Amniotic epithelial cell (primary cell): ENCODE measurements at regions not wholly inside any gene's neighbourhood (a gene's known extent, or its start where the extent isn't known, plus 50 kb on each side); places are given as distances from the start of the nearest gene placed in this dataset.

Experiments
- DNase-seq: peaks from one replicate; pipeline ENCODE4 v3.0.0-alpha.2; 2010; ENCODE audit warnings: low read depth

- no peak for DNase-seq
These were observed 498.3 kb upstream of the EEF2KMT start for GRCh38 chr16:5595849-5596248.

GRCh38 chr16:5590416-5590815 lies 492.8 kb upstream of the EEF2KMT start:
- no peak for DNase-seq

DNA sequence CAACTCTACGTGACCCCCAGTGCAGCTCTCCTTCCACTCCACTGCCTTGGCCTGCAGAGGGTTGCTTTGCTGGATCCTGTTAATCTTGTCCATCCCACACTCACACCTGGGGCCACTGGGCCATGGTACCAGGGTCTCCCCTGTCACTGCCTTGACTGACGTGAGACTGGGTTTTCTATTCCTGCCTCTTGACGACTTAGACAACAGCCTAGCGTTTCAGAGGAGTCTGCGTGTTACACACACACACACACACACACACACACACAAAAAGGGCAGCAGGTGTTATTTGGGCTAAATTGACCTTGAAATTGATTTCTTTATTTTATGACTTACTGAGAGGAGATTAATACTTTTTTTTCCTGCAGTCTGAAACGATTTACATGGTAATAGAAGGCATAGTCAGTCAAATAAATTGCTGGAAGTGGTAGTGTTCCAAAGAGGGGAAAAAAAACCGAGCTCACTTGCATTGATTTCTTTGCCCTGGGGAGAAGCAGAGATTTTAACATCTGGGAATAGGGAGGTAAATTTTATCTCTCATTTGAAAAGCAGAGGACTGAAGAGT lies 492.3 kb upstream of the EEF2KMT start:
- DNase-seq: no peak

DNA sequence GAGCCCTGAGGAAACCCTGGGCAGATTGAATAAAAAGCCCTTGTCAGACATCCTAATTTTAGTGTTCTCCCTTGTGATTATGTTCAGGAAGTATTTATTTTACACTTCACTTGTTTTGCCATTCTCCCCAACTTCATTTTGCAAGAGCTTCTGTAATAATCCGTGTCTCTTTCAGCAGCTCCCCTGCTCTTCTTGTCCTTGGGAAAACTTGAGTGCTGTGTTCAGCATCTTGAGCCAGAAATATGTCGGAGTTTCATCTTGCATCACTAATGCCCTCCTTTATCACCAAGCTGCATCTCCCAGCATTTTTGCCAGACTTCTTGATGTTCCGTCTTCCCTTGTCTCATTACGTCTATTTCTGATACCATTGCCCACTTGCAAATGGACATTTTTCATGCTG lies 486.5 kb upstream of the EEF2KMT start:
- DNase-seq: no peak

DNA sequence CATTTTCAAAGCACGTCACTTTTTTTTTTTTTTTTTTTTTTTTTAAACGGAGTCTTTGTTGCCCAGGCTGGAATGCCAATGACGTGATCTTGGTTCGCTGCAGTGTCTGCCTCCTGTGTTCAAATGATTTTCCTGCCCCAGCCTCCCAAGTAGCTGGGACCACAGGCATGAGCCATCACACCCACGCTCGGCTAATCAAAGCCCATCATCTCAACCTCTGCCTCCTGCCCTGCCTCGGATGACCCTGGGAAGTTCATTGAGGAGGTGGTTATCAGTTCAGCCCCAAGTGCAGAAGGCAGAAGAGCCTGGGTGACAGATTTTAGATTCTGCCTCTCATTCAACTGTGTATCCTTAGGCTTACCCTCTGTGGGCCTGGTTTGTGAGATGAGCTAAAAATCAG lies 484.9 kb upstream of the EEF2KMT start:
- DNase-seq: no peak

GRCh38 chr16:5581908-5582307 lies 484.3 kb upstream of the EEF2KMT start:
- DNase-seq: no peak

DNA sequence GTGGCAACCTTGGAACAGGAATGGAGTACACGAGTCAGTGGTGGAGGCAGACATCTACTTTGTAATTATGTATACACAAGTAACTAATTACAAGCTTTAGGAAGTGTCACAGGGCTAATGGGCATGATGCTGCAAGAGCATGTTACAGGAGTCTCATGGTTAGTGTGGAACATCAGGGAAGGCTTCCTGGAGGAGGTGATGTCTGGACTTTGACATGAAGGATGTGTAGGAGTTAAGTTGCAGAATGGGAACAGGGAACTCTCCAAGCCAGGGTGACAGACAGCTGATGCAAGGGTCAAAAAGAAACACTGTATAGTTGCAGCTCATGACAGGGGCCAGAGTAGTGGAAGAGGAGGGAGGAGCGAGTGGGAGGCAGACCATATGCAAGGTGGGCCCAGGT lies 483.8 kb upstream of the EEF2KMT start:
- DNase-seq: no peak

- no peak for DNase-seq
These were observed 483.2 kb upstream of the EEF2KMT start for GRCh38 chr16:5580772-5581171.

DNA sequence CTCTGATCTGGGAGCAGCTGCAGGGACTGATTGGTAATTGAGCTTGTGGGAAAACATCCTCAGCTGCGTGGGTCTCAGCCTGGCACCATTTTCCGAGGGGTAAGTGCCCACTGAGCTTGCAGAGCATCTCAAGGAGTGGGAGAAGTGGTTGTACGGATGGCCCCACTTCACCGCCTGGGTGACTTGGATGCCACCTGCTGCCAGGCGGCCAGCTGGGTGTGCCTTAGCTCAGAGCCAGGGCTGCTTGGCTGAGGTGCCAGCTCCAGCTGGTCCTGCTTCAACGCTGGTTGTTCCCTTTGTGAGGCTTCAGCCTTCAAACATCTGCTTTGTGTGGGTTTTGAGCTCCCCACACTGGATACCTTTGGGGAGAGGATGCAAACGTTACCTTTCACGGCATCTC lies 482.7 kb upstream of the EEF2KMT start:
- DNase-seq: no peak

- no peak for DNase-seq
These were observed 481.4 kb upstream of the EEF2KMT start for GRCh38 chr16:5578980-5579379.

DNA sequence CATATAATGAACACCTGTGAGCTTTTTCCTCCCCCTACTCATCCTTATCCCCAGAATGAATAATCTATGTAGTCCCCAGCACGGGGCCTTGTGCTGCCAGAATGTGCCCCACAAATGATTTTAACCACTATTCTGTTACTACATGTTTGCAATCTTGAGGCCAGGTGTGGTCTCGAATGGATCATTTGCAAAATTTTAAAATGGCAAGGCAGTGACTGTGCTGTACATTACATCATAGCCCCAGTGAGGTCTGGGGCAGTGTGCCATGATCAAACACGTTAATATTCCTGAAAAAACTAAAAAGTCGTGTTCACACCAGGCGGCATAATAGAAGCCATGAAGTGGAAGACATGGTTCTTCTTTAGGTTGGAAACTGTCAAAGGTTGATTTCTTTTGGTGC lies 479.9 kb upstream of the EEF2KMT start:
- no peak for DNase-seq

- DNase-seq: no peak
These were observed 478.2 kb upstream of the EEF2KMT start for GRCh38 chr16:5575646-5576245.

- DNase-seq: no peak
These were observed 477.5 kb upstream of the EEF2KMT start for GRCh38 chr16:5575121-5575520.

DNA sequence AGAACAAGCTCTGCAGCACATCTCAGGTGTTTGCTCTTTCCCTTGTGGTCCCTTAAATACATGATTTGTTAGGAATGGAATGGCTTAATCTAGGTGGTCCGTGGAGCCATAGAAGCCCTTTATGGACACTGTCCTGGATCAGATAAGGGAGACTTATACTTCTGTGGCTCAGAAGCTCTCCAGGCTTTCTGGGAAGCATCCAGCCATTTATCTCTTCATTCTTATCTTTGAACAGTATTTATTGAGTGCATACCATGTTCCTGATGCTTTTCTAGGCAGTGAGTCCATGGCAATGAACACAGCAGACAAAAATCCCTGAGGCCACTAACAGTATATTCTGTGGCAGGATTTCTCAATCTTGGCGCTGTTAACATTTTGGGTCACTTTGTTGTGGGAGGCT lies 474.5 kb upstream of the EEF2KMT start:
- DNase-seq: no peak

- DNase-seq: no peak
These were observed 473.9 kb upstream of the EEF2KMT start for GRCh38 chr16:5571446-5571845.

DNA sequence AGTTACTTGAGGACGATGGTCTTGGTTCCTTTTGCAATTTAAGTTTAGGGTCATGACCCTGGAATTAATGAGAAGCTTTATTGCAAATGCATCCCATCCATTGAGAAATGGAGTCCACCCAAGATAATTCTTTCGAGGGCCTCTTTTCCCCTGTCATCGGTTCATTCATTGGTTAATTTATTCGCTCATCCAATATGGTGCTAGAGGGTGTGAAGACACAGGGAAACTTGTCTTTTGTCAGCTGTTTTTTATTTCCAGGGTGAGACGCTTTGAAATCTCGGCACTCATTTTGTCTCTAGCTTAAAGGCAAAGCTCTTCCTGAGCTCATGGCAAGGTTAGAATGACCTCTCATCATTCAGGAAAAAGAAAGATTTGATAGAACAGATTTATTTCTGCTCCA lies 464.2 kb upstream of the EEF2KMT start:
- DNase-seq: no peak

DNA sequence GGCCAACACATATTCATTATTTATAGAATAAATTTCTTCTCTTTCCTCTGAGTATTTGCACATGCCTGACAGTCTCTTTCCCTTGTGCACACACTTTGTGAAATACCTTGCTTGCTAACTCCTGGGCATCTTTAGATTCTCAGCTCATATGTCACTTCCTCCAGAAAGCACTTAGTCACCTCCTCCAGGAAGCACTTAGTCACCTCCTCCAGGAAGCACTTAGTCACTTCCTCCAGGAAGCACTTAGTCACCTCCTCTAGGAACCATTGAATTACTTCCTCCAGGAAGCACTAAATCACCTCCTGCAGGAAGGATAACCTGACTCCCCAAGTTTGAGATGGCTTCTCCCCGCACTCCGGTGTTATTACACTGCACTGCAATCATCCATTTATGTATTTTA lies 462.5 kb upstream of the EEF2KMT start:
- DNase-seq: no peak

- DNase-seq: no peak
These were observed 460.4 kb upstream of the EEF2KMT start for GRCh38 chr16:5557966-5558365.

- no peak for DNase-seq
These were observed 459.9 kb upstream of the EEF2KMT start for GRCh38 chr16:5557448-5557847.

GRCh38 chr16:5556158-5556810 lies 458.7 kb upstream of the EEF2KMT start:
- DNase-seq: no peak

GRCh38 chr16:5551909-5552308 lies 454.3 kb upstream of the EEF2KMT start:
- DNase-seq: no peak

DNA sequence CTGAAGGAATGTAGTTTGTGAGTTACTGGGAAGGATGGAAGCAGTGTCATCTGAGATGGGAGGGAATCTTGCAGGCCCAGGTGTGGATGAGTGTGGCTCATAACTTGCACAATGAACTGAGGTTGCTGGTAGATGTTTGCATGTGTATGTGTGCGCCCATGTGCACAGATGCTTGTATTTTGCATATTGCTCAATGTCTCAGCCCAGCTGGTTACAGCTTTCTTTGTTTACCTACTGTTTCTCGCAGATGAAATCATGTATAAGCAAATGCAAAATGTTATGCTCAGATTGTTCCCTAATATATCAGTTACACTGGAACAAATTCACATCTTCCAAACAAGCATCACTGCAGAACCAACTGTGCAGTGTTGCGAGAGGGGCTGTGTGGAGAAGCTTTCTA lies 452.2 kb upstream of the EEF2KMT start:
- DNase-seq: no peak

DNA sequence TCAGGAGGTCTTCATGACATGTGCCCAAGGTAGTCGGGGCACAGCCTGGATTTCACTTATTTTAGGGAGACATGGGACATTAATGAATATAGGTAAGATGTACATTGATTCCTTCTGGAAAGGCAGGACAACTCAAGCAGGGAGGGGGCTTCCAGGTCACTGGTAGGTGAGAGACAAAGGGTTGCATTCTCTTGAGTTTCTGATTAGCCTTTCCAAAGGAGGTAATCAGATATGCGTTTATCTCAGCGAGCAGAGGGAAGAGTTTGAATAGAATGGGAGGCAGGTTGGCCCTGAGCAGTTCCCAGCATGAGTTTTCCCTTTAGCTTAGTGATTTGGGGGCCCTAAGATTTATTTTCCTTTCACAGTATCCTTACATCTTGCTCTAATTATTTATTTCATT lies 443.8 kb upstream of the EEF2KMT start:
- no peak for DNase-seq

DNA sequence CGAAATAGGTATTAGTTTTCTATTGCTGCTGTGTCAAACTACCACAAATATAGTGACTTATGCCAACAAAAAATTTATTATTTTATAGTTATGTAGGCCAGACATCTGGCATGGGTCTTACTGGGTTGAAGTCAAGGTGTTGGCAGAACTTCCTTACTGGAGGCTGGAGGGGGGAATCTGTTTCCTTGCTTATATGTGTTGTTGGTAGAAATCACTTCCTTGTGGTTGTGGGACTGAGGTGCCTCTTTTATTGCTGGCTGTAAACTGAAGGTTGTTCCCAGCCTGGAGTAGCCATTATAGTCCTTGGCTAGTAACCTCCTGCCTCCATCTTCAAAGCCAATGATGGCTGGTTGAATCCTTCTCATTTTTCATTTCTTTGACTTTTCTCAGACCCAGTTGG lies 439.8 kb upstream of the EEF2KMT start:
- DNase-seq: no peak
